H1 (cell line): ENCODE measurements at regions not wholly inside any gene's neighbourhood (a gene's known extent, or its start where the extent isn't known, plus 50 kb on each side); places are given as distances from the start of the nearest gene placed in this dataset.

ENCODE experiments used
- CBX8 ChIP-seq: fragments of 300-800, 300-1000 bp; sonication (generic); IDR thresholded peaks from 2 replicates; pipeline ENCODE4 v1.7.1; 2016; ENCODE audit warnings: low read depth, low read length, borderline replicate concordance
- HDAC6 ChIP-seq: IDR thresholded peaks from one replicate; pipeline ENCODE4 v1.7.1; 2012; ENCODE audit warnings: low read depth, mild to moderate bottlenecking, inconsistent platforms, low read length, moderate library complexity
- TF ChIP-seq, protein P1 (sequence below), 3 experiments: IDR thresholded peaks; 1 replicate in 2 of 3; 2 replicates in 1 of 3; pipeline versions ENCODE4 v1.5.1 to v1.6.1; 2011; ENCODE audit warnings: low read length in 3 of 3, mild to moderate bottlenecking in 3 of 3, inconsistent platforms in 2 of 3, low read depth in 1 of 3, moderate library complexity in 1 of 3; ENCODE audit not compliant: insufficient read depth in 1 of 3; ENCODE audit errors: control extremely low read depth in 1 of 3

GRCh38 chr7:24231493-24231892, 52.5 kb upstream of the NPY start (continued):
- TF ChIP-seq, protein P1, sequence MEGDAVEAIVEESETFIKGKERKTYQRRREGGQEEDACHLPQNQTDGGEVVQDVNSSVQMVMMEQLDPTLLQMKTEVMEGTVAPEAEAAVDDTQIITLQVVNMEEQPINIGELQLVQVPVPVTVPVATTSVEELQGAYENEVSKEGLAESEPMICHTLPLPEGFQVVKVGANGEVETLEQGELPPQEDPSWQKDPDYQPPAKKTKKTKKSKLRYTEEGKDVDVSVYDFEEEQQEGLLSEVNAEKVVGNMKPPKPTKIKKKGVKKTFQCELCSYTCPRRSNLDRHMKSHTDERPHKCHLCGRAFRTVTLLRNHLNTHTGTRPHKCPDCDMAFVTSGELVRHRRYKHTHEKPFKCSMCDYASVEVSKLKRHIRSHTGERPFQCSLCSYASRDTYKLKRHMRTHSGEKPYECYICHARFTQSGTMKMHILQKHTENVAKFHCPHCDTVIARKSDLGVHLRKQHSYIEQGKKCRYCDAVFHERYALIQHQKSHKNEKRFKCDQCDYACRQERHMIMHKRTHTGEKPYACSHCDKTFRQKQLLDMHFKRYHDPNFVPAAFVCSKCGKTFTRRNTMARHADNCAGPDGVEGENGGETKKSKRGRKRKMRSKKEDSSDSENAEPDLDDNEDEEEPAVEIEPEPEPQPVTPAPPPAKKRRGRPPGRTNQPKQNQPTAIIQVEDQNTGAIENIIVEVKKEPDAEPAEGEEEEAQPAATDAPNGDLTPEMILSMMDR (IDR thresholded peaks at IDR 0.05; ENCODE audit: control extremely low read depth in 1 of 3, insufficient read depth in 1 of 3, low read depth in 1 of 3, low read length in 3 of 3), result no peak
- no peak for TF ChIP-seq CBX8
- TF ChIP-seq HDAC6, result no peak
